ENCODE measurements at regions not wholly inside any gene's neighbourhood (a gene's known extent, or its start where the extent isn't known, plus 50 kb on each side); places are given as distances from the start of the nearest gene placed in this dataset.

DNA sequence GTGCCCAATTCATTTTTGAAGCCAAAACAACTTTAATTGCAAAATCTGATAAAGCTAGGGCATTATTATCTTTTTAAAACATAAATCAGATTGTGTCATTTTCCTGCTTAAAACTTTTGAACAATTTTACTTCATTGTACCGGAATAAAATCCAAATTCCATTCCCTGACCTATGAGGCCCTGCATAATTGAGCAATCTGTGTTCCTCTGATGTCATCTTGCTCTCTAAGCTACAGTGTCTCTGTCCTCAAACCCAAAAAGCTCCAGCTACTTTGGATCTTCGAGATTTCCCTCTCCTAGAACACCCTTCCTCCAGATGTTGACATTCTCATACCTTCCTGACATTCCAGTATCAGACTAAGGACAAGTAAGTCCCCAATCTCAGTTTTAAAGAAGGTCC is 395.9 kb downstream of the LRATD1 start:
- H3K27me3 ChIP-seq (ENCODE audit: control insufficient read depth in 1 of 2, insufficient read depth in 2 of 2, low read length in 2 of 2): no peaks in the 10 kb centered on the region
- H3K9ac ChIP-seq (ENCODE audit: low read depth in 1 of 2, low read length in 2 of 2): no peak overlapping the region
- H3K36me3 ChIP-seq (ENCODE audit: control insufficient read depth in 1 of 2, insufficient read depth in 2 of 2, low read length in 2 of 2): no peaks in the 10 kb centered on the region
- no peak overlapping the region for H3K4me3 ChIP-seq (ENCODE audit: low read depth in 1 of 2, low read length in 2 of 2)
- no peaks in the 10 kb centered on the region for H3K9me3 ChIP-seq (ENCODE audit: control insufficient read depth in 1 of 2, low read length in 2 of 2)
- H3K27ac ChIP-seq (ENCODE audit: low read depth, low read length): no peak overlapping the region
- no peaks in the 10 kb centered on the region for H3K4me1 ChIP-seq (ENCODE audit: control insufficient read depth in 1 of 2, insufficient read depth in 2 of 2, low read length in 2 of 2)

DNA sequence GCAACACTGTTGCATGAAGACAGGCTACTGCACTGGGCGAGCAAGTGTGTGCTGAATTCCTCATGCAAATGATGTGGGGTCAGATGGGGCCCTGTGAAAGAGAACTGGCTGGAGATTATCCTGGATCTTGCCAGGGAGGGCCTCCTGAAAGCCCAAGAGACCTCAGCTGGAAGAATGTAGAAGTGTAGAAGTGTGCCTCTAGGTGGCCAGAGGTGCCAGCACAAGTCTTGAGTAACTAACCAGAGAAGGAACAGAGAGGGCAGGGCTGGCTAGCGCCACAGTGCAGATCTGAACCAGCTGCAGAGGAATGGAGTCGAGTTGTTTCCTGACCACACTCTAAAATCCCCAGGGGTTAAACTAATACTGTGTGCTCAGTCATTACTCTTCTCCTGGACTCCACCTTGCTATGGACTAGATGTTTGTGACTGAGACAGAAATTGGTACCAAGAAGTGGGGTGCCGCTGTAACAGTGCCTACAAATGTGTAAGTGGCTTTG is 399.3 kb downstream of the LRATD1 start:
- Histone ChIP-seq H3K9ac (ENCODE audit: low read depth in 1 of 2, low read length in 2 of 2) (no peak overlapping the region), H3K9me3 (ENCODE audit: control insufficient read depth in 1 of 2, low read length in 2 of 2) (no peaks in the 10 kb centered on the region), H3K4me1 (ENCODE audit: control insufficient read depth in 1 of 2, insufficient read depth in 2 of 2, low read length in 2 of 2) (no peaks in the 10 kb centered on the region), H3K36me3 (ENCODE audit: control insufficient read depth in 1 of 2, insufficient read depth in 2 of 2, low read length in 2 of 2) (no peaks in the 10 kb centered on the region), H3K27me3 (ENCODE audit: control insufficient read depth in 1 of 2, insufficient read depth in 2 of 2, low read length in 2 of 2) (no peaks in the 10 kb centered on the region), H3K27ac (ENCODE audit: low read depth, low read length) (no peak overlapping the region), H3K4me3 (ENCODE audit: low read depth in 1 of 2, low read length in 2 of 2) (no peak overlapping the region)

DNA sequence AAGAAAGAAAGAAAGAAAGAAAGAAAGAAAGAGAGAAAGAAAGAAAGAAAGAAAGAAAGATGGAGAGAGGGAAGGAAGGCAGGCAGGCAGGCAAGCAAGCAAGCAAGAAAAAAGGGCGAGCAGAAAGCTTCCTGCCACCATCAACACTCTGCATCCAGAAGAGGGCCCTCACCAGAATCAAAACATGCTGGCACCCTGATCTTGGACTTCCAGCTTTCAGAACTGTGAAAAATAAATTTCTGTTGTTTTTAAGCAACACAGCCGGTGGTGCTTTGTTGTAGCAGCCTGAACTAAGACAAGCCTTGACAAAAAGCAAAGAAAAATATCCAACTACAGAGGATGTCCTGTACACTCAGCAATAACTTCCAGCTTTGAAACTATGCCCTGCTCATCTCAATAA is 401.7 kb downstream of the LRATD1 start:
- Histone ChIP-seq H3K9me3 (ENCODE audit: control insufficient read depth in 1 of 2, low read length in 2 of 2) (no peaks in the 10 kb centered on the region), H3K27ac (ENCODE audit: low read depth, low read length) (no peak overlapping the region), H3K4me3 (ENCODE audit: low read depth in 1 of 2, low read length in 2 of 2) (no peak overlapping the region), H3K27me3 (ENCODE audit: control insufficient read depth in 1 of 2, insufficient read depth in 2 of 2, low read length in 2 of 2) (no peaks in the 10 kb centered on the region), H3K4me1 (ENCODE audit: control insufficient read depth in 1 of 2, insufficient read depth in 2 of 2, low read length in 2 of 2) (no peaks in the 10 kb centered on the region), H3K9ac (ENCODE audit: low read depth in 1 of 2, low read length in 2 of 2) (no peak overlapping the region), H3K36me3 (ENCODE audit: control insufficient read depth in 1 of 2, insufficient read depth in 2 of 2, low read length in 2 of 2) (no peaks in the 10 kb centered on the region)

DNA sequence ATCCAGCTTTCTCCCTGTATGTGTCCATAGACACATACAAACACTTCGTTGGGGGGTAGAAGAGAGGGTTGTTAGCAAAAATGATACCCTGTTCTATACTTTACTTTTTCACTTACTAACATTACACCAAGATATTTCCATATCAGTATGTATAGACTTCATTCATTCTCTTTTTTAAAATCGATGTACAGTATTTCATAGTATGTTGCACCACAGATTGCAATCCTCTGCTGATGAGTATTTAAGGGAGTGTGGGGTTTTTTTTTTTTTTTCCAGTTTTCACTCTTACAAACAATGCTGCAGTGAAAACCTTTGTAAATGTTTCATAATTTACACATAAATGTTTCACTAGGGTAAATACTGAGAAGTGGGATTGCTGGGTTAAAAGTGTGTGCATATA is 402.3 kb downstream of the LRATD1 start:
- Histone ChIP-seq H3K4me1 (ENCODE audit: control insufficient read depth in 1 of 2, insufficient read depth in 2 of 2, low read length in 2 of 2) (no peaks in the 10 kb centered on the region), H3K36me3 (ENCODE audit: control insufficient read depth in 1 of 2, insufficient read depth in 2 of 2, low read length in 2 of 2) (no peaks in the 10 kb centered on the region), H3K9ac (ENCODE audit: low read depth in 1 of 2, low read length in 2 of 2) (no peak overlapping the region), H3K9me3 (ENCODE audit: control insufficient read depth in 1 of 2, low read length in 2 of 2) (no peaks in the 10 kb centered on the region), H3K27ac (ENCODE audit: low read depth, low read length) (no peak overlapping the region), H3K4me3 (ENCODE audit: low read depth in 1 of 2, low read length in 2 of 2) (no peak overlapping the region), H3K27me3 (ENCODE audit: control insufficient read depth in 1 of 2, insufficient read depth in 2 of 2, low read length in 2 of 2) (no peaks in the 10 kb centered on the region)

DNA sequence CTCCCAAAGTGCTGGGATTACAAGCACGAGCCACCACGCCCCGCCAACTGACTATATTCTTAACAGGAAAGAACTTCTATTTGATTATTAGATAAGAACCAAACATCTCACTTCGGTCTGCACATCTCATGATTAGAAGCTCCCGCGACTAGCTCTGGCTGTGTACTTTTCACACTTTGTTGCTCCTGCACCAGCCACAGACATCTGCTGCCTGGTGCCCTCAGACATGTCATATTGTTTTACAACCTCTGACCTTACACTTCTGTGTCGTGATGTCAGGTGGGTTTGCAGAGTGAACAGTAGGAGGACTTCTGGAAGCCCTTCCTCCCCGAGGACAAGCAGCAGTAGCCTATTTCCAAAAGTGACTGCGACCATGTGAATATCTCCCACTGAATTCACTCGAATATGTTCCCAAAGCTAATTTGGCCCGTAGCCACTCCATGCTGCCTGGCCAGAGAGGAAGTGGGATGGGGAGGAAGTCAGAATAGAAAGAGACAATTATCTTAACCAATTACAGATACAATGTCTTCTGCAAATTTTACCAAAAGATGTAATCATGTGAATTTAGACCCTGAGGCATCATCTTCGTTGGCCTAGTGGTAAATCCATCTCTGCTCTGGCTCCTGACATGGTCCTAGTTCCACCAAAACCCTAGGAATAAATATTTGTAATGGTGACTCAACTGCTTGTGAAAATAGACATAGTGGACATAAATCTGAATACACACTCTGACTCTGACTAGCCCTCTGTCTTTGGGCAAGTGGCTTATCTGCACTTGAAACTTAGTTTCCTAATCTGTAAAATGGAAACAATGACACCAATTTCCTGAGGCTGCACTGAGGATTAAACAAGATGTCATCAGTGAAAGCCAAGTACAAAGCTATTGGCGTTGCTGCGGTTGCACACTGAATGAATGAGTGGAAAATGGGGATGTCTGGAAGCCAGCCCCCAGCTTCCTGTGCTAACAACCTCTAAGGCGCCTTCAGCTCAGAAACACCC is 406.1 kb downstream of the LRATD1 start:
- H3K27me3 ChIP-seq (ENCODE audit: control insufficient read depth in 1 of 2, insufficient read depth in 2 of 2, low read length in 2 of 2): no peaks in the 10 kb centered on the region

DNA sequence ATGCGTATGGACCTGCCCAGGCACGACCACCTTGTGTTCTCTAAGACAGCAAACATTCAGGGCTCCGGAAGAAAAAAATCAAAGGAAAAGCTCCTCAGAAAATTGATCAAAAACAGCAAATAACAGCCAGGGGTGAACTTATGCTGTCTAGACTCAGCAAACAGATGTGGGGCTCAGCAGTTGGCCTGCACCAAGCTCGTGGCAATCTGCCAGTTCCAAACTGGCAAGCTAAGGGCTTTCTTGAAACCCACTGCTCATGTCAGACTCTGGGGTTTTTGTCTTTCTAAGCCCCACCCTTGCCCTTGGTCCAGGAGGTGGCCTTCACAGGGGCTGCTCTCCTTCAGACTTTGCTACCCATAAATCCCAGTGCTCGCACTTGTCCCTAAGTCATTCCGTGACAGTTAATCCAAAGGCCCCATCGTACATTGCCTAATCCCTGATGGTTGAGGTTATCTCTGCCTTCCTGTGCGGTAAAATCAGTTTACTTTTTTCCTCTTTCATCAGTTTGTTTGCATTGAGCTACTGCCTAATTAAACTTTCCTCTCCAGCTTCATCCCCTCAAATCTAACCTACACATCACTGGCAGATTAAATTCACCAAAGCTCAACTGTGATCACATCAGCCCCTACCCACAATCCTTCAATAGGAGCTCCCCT is 408.0 kb downstream of the LRATD1 start:
- Histone ChIP-seq H3K27me3 (ENCODE audit: control insufficient read depth in 1 of 2, insufficient read depth in 2 of 2, low read length in 2 of 2) (no peaks in the 10 kb centered on the region), H3K9me3 (ENCODE audit: control insufficient read depth in 1 of 2, low read length in 2 of 2) (no peaks in the 10 kb centered on the region), H3K36me3 (ENCODE audit: control insufficient read depth in 1 of 2, insufficient read depth in 2 of 2, low read length in 2 of 2) (no peaks in the 10 kb centered on the region), H3K4me3 (ENCODE audit: low read depth in 1 of 2, low read length in 2 of 2) (no peak overlapping the region), H3K9ac (ENCODE audit: low read depth in 1 of 2, low read length in 2 of 2) (no peak overlapping the region), H3K4me1 (ENCODE audit: control insufficient read depth in 1 of 2, insufficient read depth in 2 of 2, low read length in 2 of 2) (peaks cover 0 to 4% of the 10 kb centered on the region in 2 donors), H3K27ac (ENCODE audit: low read depth, low read length) (no peak overlapping the region)

More for the DNA sequence above, 406.1 kb downstream of the LRATD1 start:
- Histone ChIP-seq H3K36me3 (ENCODE audit: control insufficient read depth in 1 of 2, insufficient read depth in 2 of 2, low read length in 2 of 2) (no peaks in the 10 kb centered on the region), H3K9ac (ENCODE audit: low read depth in 1 of 2, low read length in 2 of 2) (no peak overlapping the region), H3K27ac (ENCODE audit: low read depth, low read length) (no peak overlapping the region), H3K4me3 (ENCODE audit: low read depth in 1 of 2, low read length in 2 of 2) (no peak overlapping the region), H3K4me1 (ENCODE audit: control insufficient read depth in 1 of 2, insufficient read depth in 2 of 2, low read length in 2 of 2) (peaks cover 0 to 4% of the 10 kb centered on the region in 2 donors), H3K9me3 (ENCODE audit: control insufficient read depth in 1 of 2, low read length in 2 of 2) (no peaks in the 10 kb centered on the region)

DNA sequence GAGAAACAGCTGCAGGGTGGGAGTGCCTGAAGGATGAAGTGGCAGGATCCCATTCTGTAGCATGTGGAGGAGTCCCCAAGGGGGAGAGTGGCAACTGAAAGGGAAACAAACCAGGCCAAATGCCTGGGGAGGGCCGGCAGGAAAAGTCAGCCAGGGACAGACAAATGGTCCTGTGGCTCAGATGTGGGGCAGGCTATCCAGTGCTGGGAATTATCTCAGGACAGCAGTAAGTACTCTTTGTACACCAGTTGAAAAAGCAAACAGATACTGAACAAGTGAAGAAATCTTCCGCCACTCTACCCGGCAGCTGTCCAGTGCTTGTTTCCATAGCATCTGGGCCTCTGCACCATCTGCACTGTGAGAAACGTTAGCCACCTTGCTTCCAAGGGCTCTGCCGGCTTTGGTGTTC is 408.9 kb downstream of the LRATD1 start:
- Histone ChIP-seq H3K9ac (ENCODE audit: low read depth in 1 of 2, low read length in 2 of 2) (no peak overlapping the region), H3K27me3 (ENCODE audit: control insufficient read depth in 1 of 2, insufficient read depth in 2 of 2, low read length in 2 of 2) (no peaks in the 10 kb centered on the region), H3K4me1 (ENCODE audit: control insufficient read depth in 1 of 2, insufficient read depth in 2 of 2, low read length in 2 of 2) (peaks cover 0 to 4% of the 10 kb centered on the region in 2 donors), H3K9me3 (ENCODE audit: control insufficient read depth in 1 of 2, low read length in 2 of 2) (no peaks in the 10 kb centered on the region), H3K27ac (ENCODE audit: low read depth, low read length) (no peak overlapping the region), H3K4me3 (ENCODE audit: low read depth in 1 of 2, low read length in 2 of 2) (no peak overlapping the region), H3K36me3 (ENCODE audit: control insufficient read depth in 1 of 2, insufficient read depth in 2 of 2, low read length in 2 of 2) (no peaks in the 10 kb centered on the region)

DNA sequence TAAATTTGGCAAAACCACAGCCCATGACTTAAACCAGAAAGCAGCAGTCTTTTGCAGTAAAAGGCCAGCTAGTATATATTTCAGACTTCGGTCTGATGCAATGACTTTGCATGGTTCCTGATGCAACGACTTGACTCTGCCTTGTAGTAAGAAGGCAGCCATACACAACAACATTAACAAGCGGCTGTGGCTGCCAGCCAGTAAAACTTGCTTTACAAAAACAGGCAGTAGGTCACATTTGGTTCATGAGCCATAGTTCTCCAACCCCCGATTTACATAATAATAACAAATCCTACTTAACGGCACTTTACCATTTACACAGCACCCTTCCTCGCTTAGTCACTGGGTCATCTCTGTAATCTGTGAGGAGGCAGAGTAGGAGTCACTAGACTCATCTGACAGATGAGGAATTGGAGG is 410.3 kb downstream of the LRATD1 start:
- H3K27ac ChIP-seq (ENCODE audit: low read depth, low read length): no peak overlapping the region

DNA sequence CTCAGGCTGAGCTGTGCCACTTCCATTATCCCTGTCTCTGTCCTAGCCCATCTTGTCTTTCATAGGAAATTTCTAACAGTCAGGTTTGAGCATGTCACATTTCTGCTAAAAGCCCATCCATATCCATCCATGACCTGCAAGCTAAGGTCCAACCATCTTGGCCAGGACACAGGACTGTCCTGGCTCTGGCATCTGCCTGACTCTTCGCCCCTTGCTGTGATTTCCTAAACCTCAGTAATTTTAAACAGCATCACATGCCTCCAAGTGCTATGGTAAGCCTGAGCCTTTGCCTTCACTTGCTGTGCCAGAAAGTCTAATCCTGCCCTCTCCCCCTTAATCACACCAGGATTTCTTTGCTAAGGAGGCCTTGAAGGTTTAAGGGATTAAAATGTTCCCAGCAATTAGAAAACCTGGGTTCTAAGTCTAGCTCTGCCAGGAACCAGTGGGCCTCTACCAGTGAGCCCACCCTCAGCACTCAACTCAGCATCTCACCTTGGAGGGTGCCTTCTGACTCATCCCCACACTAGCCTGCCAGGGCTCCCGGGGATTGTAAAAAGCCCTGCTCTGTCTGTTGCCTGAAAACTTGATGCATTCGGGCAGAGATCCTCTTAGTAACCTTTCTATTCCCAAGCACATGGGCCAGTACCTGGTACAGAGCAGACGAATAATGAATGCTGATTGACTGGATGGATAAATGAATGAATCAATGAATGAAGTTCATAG is 411.0 kb downstream of the LRATD1 start:
- H3K4me3 ChIP-seq (ENCODE audit: low read depth in 1 of 2, low read length in 2 of 2): no peak overlapping the region
- H3K27ac ChIP-seq (ENCODE audit: low read depth, low read length): no peak overlapping the region
- H3K27me3 ChIP-seq (ENCODE audit: control insufficient read depth in 1 of 2, insufficient read depth in 2 of 2, low read length in 2 of 2): no peaks in the 10 kb centered on the region
- H3K9me3 ChIP-seq (ENCODE audit: control insufficient read depth in 1 of 2, low read length in 2 of 2): no peaks in the 10 kb centered on the region
- H3K4me1 ChIP-seq (ENCODE audit: control insufficient read depth in 1 of 2, insufficient read depth in 2 of 2, low read length in 2 of 2): peaks cover 0 to 4% of the 10 kb centered on the region in 2 donors
- H3K9ac ChIP-seq (ENCODE audit: low read depth in 1 of 2, low read length in 2 of 2): no peak overlapping the region
- no peaks in the 10 kb centered on the region for H3K36me3 ChIP-seq (ENCODE audit: control insufficient read depth in 1 of 2, insufficient read depth in 2 of 2, low read length in 2 of 2)

More for the DNA sequence above, 410.3 kb downstream of the LRATD1 start:
- Histone ChIP-seq H3K4me1 (ENCODE audit: control insufficient read depth in 1 of 2, insufficient read depth in 2 of 2, low read length in 2 of 2) (peaks cover 0 to 4% of the 10 kb centered on the region in 2 donors), H3K4me3 (ENCODE audit: low read depth in 1 of 2, low read length in 2 of 2) (no peak overlapping the region), H3K9me3 (ENCODE audit: control insufficient read depth in 1 of 2, low read length in 2 of 2) (no peaks in the 10 kb centered on the region), H3K27me3 (ENCODE audit: control insufficient read depth in 1 of 2, insufficient read depth in 2 of 2, low read length in 2 of 2) (no peaks in the 10 kb centered on the region), H3K9ac (ENCODE audit: low read depth in 1 of 2, low read length in 2 of 2) (no peak overlapping the region), H3K36me3 (ENCODE audit: control insufficient read depth in 1 of 2, insufficient read depth in 2 of 2, low read length in 2 of 2) (no peaks in the 10 kb centered on the region)
